Liver (tissue), 8 donors: ENCODE measurements at regions not wholly inside any gene's neighbourhood (a gene's known extent, or its start where the extent isn't known, plus 50 kb on each side); places are given as distances from the start of the nearest gene placed in this dataset.
A peak's percentile ranks its signal among the peaks of the same experiment; 100 is the strongest.

Experiments
- DNase-seq: peaks from one replicate; pipeline ENCODE4 v3.0.0-alpha.2; 2017; ENCODE audit warnings: low spot score
- H3K27ac ChIP-seq, 2 donors: one replicate each; pipeline ENCODE4 v1.7.0; 2013; ENCODE audit warnings: inconsistent platforms in 2 of 2, low read length in 2 of 2, control low read depth in 1 of 2, low read depth in 1 of 2, mild to moderate bottlenecking in 1 of 2
- H3K27me3 ChIP-seq, 4 donors: one replicate each; pipeline versions ENCODE4 v1.6.1 to v1.7.0; 2013; ENCODE audit warnings: low read length in 3 of 4, inconsistent platforms in 1 of 4, mild to moderate bottlenecking in 1 of 4, moderate library complexity in 1 of 4; ENCODE audit not compliant: control insufficient read depth in 4 of 4, insufficient read depth in 4 of 4
- H3K36me3 ChIP-seq, 4 donors: one replicate each; pipeline versions ENCODE4 v1.6.1 to v1.7.0; 2013; ENCODE audit warnings: low read length in 3 of 4, mild to moderate bottlenecking in 3 of 4, low read depth in 1 of 4, moderate library complexity in 1 of 4; ENCODE audit not compliant: control insufficient read depth in 4 of 4, insufficient read depth in 3 of 4
- H3K4me1 ChIP-seq, 4 donors: one replicate each; pipeline versions ENCODE4 v1.6.1 to v1.7.0; 2013; ENCODE audit warnings: low read length in 3 of 4, mild to moderate bottlenecking in 3 of 4, moderate library complexity in 1 of 4; ENCODE audit not compliant: control insufficient read depth in 4 of 4, insufficient read depth in 4 of 4
- H3K4me3 ChIP-seq, 3 donors: one replicate each; pipeline versions ENCODE4 v1.6.1 to v1.7.0; 2013; ENCODE audit warnings: low read length in 3 of 3, control low read depth in 1 of 3, low read depth in 1 of 3, mild to moderate bottlenecking in 1 of 3
- H3K9ac ChIP-seq, 2 donors: one replicate each; pipeline ENCODE4 v1.7.0; 2013; ENCODE audit warnings: low read length in 2 of 2, mild to moderate bottlenecking in 2 of 2, moderate library complexity in 2 of 2, control low read depth in 1 of 2, low read depth in 1 of 2
- H3K9me3 ChIP-seq, 4 donors: one replicate each; pipeline versions ENCODE4 v1.6.1 to v1.7.0; 2013; ENCODE audit warnings: low read length in 3 of 4; ENCODE audit not compliant: control insufficient read depth in 4 of 4
- ATF3 ChIP-seq: IDR thresholded peaks from 2 replicates; pipeline ENCODE4 v1.6.1; 2016; ENCODE audit warnings: antibody characterized with exemption
- CTCF ChIP-seq: fragments of 150-350 bp; IDR thresholded peaks from 2 replicates; pipeline ENCODE4 v1.5.1; 2017; ENCODE audit warnings: improper control_type of control experiment, low read depth, low read length; ENCODE audit not compliant: missing input control
- EGR1 ChIP-seq, 2 donors: IDR thresholded peaks; 2 replicates each; pipeline ENCODE4 v1.6.1; 2016 to 2018; ENCODE audit warnings: antibody characterized with exemption in 2 of 2, low read depth in 2 of 2
- FOXA1 ChIP-seq: IDR thresholded peaks from 2 replicates; pipeline ENCODE4 v1.6.1; 2016; ENCODE audit warnings: antibody characterized with exemption
- FOXA2 ChIP-seq: IDR thresholded peaks from 2 replicates; pipeline ENCODE4 v1.6.1; 2016; ENCODE audit warnings: antibody characterized with exemption
- GABPA ChIP-seq, 2 donors: IDR thresholded peaks in 1 of 2; conservative IDR thresholded peaks in 1 of 2; 2 replicates each; pipeline ENCODE4 v1.6.1; 2016; ENCODE audit warnings: antibody characterized with exemption in 2 of 2, mild to moderate bottlenecking in 1 of 2, moderate library complexity in 1 of 2
- HNF4A ChIP-seq, 2 donors: conservative IDR thresholded peaks; 2 replicates each; pipeline ENCODE4 v1.6.1; 2016; ENCODE audit warnings: antibody characterized with exemption in 2 of 2, mild to moderate bottlenecking in 2 of 2
- HNF4G ChIP-seq: IDR thresholded peaks from 2 replicates; pipeline ENCODE4 v1.6.1; 2016; ENCODE audit warnings: antibody characterized with exemption
- JUND ChIP-seq, 2 donors: IDR thresholded peaks; 2 replicates each; pipeline ENCODE4 v1.6.1; 2016; ENCODE audit warnings: antibody characterized with exemption in 2 of 2
- MAX ChIP-seq: IDR thresholded peaks from 2 replicates; pipeline ENCODE4 v1.6.1; 2016; ENCODE audit warnings: antibody characterized with exemption
- NR2F2 ChIP-seq: IDR thresholded peaks from 2 replicates; pipeline ENCODE4 v1.6.1; 2016; ENCODE audit warnings: antibody characterized with exemption
- RAD21 ChIP-seq, 2 donors: IDR thresholded peaks; 2 replicates each; pipeline ENCODE4 v1.6.1; 2016; ENCODE audit warnings: antibody characterized with exemption in 2 of 2, mild to moderate bottlenecking in 2 of 2
- RXRA ChIP-seq, 2 donors: IDR thresholded peaks; 2 replicates each; pipeline ENCODE4 v1.6.1; 2017 to 2018; ENCODE audit warnings: antibody characterized with exemption in 2 of 2, mild to moderate bottlenecking in 1 of 2
- SP1 ChIP-seq: IDR thresholded peaks from 2 replicates; pipeline ENCODE4 v1.6.1; 2018; ENCODE audit warnings: antibody characterized with exemption, mild to moderate bottlenecking
- TAF1 ChIP-seq: conservative IDR thresholded peaks from 2 replicates; pipeline ENCODE4 v1.6.1; 2016; ENCODE audit warnings: antibody characterized with exemption, mild to moderate bottlenecking
- ZBTB33 ChIP-seq: IDR thresholded peaks from 2 replicates; pipeline ENCODE4 v1.6.1; 2016; ENCODE audit warnings: antibody characterized with exemption
- WGBS: extraction: QIAGEN DNeasy Blood & Tissue Kit; methylation state at CpG from one replicate; pipeline ENCODE4 v1.1.7; 2013; 5-methylcytosine and 5-hydroxymethylcytosine counted together
- TF ChIP-seq, protein P1 (sequence below): IDR thresholded peaks from 2 replicates; pipeline ENCODE4 v1.6.1; 2016; ENCODE audit warnings: antibody characterized with exemption, mild to moderate bottlenecking
- donor health status: healthy.
- donor health status: healthy.
- donor health status: healthy.
- donor health status: healthy.
- donor health status: healthy.

DNA sequence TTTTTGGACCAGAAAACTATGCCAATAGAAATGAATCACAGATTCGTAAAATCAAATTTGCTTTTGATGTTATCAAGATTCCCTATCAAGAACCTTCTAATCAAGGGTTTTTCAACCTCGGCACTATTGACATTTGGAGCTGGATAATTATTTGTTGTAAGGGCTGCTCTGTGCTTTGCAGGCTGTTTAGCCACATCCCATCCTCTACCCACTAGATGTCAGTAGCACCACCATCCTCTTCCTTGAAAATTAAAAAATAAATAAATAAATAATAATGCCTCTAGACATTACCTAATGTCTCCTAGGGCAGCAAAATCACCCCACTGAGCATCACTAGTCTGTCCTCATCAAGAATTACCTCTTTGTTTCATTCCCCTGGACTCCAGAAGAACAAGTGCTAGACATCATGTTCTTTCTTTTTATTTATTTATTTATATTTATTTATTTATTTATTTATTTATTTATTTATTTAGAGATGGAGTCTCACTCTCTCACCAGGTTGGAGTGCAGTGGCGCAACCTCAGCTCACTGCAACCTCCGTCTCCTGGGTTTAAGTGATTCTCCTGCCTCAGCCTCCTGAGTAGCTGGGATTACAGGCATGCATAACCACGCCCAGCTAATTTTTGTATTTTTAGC lies 744.7 kb downstream of the KCNA4 start:
- no peak overlapping the region for H3K9ac ChIP-seq
- H3K4me3 ChIP-seq, result no peak overlapping the region
- H3K36me3 ChIP-seq, result no peaks in the 10 kb centered on the region
- H3K9me3 ChIP-seq, result no peaks in the 10 kb centered on the region
- H3K27ac ChIP-seq, result no peak overlapping the region
- no peak for DNase-seq
- peaks cover 0 to 11% (median 0%) of the 10 kb centered on the region in 4 donors for H3K4me1 ChIP-seq
- H3K27me3 ChIP-seq, result no peaks in the 10 kb centered on the region
- peak; percentile 79 to 81 for TF ChIP-seq RAD21 (IDR thresholded peaks at IDR 0.05)
- TF ChIP-seq ZBTB33, result peak; percentile 22
- no peak for TF ChIP-seq EGR1 (IDR thresholded peaks at IDR 0.05; ENCODE audit: low read depth in 2 of 2)
- peak; percentile 17 to 30 for TF ChIP-seq RXRA (IDR thresholded peaks at IDR 0.05)
- TF ChIP-seq JUND (IDR thresholded peaks at IDR 0.05), result no peak
- no peak for TF ChIP-seq HNF4A (conservative IDR thresholded peaks at IDR 0.05)
- no peak for TF ChIP-seq GABPA (IDR thresholded peaks at IDR 0.05 in 1 of 2, conservative IDR thresholded peaks at IDR 0.05 in 1 of 2)
- TF ChIP-seq FOXA2, result peak; percentile 68
- TF ChIP-seq CTCF, result peak; percentile 52
- WGBS, result 64% methylated on average over 5 of the region's 5 CpGs

GRCh38 chr11:29271616-29272015 lies 745.2 kb downstream of the KCNA4 start:
- DNase-seq, result no peak
- 7% methylated on average over 1 of the region's 1 CpG for WGBS
- Histone ChIP-seq H3K27ac (no peak overlapping the region), H3K9me3 (no peaks in the 10 kb centered on the region), H3K4me3 (no peak overlapping the region), H3K9ac (no peak overlapping the region), H3K27me3 (no peaks in the 10 kb centered on the region), H3K36me3 (no peaks in the 10 kb centered on the region), H3K4me1 (peaks cover 0 to 11% (median 0%) of the 10 kb centered on the region in 4 donors)
- TF ChIP-seq, protein P1, sequence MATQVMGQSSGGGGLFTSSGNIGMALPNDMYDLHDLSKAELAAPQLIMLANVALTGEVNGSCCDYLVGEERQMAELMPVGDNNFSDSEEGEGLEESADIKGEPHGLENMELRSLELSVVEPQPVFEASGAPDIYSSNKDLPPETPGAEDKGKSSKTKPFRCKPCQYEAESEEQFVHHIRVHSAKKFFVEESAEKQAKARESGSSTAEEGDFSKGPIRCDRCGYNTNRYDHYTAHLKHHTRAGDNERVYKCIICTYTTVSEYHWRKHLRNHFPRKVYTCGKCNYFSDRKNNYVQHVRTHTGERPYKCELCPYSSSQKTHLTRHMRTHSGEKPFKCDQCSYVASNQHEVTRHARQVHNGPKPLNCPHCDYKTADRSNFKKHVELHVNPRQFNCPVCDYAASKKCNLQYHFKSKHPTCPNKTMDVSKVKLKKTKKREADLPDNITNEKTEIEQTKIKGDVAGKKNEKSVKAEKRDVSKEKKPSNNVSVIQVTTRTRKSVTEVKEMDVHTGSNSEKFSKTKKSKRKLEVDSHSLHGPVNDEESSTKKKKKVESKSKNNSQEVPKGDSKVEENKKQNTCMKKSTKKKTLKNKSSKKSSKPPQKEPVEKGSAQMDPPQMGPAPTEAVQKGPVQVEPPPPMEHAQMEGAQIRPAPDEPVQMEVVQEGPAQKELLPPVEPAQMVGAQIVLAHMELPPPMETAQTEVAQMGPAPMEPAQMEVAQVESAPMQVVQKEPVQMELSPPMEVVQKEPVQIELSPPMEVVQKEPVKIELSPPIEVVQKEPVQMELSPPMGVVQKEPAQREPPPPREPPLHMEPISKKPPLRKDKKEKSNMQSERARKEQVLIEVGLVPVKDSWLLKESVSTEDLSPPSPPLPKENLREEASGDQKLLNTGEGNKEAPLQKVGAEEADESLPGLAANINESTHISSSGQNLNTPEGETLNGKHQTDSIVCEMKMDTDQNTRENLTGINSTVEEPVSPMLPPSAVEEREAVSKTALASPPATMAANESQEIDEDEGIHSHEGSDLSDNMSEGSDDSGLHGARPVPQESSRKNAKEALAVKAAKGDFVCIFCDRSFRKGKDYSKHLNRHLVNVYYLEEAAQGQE, result no peak
- no peak for TF ChIP-seq FOXA2
- TF ChIP-seq ATF3, result no peak
- no peak for TF ChIP-seq RAD21 (IDR thresholded peaks at IDR 0.05)
- TF ChIP-seq EGR1 (IDR thresholded peaks at IDR 0.05; ENCODE audit: low read depth in 2 of 2), result no peak
- no peak for TF ChIP-seq HNF4G
- TF ChIP-seq MAX, result no peak
- no peak for TF ChIP-seq SP1
- no peak for TF ChIP-seq CTCF
- TF ChIP-seq GABPA (IDR thresholded peaks at IDR 0.05 in 1 of 2, conservative IDR thresholded peaks at IDR 0.05 in 1 of 2), result no peak
- no peak for TF ChIP-seq NR2F2
- no peak for TF ChIP-seq TAF1
- TF ChIP-seq ZBTB33, result no peak
- TF ChIP-seq FOXA1, result no peak
- no peak for TF ChIP-seq HNF4A (conservative IDR thresholded peaks at IDR 0.05)
